Ureter (tissue), 1 donor: ENCODE measurements at regions not wholly inside any gene's neighbourhood (a gene's known extent, or its start where the extent isn't known, plus 50 kb on each side); places are given as distances from the start of the nearest gene placed in this dataset.

ENCODE experiments used
- DNase-seq: peaks from one replicate; pipeline ENCODE4 v3.0.0-alpha.2; 2020; ENCODE audit warnings: low spot score
- donor health status: DM: yes; HTN: yes; CAD: no.

GRCh38 chr3:162302983-162303624 lies 806.5 kb downstream of the OTOL1 start:
- DNase-seq = no peak

- no peak for DNase-seq
Measured at GRCh38 chr3:162317046-162317445, 820.4 kb downstream of the OTOL1 start.

DNA sequence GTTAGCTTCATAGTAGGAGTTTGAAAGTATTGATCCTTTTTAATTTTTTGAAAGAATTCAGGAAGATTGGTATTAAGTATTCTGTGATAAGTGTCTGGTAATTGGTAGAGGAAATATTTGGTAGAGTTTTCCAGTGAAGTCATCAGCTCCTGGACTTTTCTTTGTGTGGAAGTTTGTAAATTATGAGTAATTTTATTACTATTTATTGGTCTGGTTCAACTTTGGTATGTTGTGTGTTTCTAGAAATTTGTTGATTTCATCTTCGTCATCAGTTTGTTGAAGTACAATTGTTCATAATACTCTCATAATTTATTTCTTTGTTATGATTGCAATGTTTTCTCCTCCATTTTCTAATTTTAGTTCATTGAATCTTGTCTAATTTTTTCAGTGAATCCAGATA lies 832.0 kb downstream of the OTOL1 start:
- no peak for DNase-seq

- DNase-seq = no peak
Measured at GRCh38 chr3:162329514-162329913, 832.9 kb downstream of the OTOL1 start.

GRCh38 chr3:162332344-162332743 lies 835.7 kb downstream of the OTOL1 start:
- DNase-seq = no peak

DNA sequence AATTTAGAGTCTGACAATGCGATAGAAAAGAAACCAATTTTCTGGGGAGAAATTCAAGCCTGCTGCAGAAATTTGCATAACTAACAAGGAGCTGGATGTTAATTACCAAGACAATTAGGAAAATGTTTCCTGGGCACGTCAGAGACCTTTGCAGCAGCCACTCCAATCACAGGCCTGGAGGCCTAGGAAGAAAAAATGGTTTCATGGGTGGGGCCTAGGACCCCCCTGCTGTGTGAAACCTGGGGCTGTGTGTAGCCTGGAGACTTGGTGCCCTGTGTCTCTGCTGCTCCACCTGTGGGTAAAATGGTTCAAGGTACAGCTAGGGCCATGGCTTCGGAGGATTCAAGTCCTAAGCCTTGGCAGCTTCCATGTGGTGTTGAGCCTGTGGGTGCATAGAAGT lies 837.9 kb downstream of the OTOL1 start:
- DNase-seq = no peak

- DNase-seq = no peak
Measured at GRCh38 chr3:162337630-162338029, 841.0 kb downstream of the OTOL1 start.

GRCh38 chr3:162338514-162338913 lies 841.9 kb downstream of the OTOL1 start:
- DNase-seq = no peak

DNA sequence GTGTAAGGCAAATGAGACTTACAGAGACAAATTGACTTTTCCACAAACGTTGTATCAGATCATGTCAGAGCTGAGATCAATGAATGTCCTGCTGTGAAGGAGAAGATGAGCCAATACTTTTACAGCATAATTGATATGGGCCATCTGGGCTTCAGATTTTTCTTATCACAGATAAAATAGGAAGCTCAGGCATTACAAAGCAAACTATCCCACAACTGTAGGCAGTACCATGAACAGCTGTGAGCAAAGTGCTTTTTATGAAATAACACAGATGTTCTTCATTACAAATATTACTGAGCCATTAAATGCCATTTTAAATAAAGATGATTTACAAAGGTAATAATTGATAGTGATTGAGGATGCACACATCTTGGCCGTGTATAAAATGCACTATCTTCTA lies 852.3 kb downstream of the OTOL1 start:
- no peak for DNase-seq

DNA sequence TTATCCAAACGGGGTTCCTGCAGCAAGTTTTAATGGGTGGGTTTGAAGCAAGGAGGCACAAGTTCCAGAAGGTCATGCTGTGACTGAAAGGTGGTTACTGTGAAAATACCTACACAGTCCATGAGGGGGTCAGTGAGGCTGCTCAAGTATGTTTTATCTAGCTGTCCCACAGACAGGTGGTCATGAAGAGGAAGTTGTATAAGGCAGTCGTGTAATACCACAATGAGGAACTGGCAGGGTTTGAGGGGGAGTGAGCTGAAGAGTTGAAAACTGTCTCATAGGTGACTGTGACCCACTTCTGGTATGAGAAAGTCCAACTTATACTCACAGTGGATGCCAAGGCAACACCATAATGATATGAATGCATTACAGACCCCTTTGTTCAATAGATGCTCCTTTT lies 856.8 kb downstream of the OTOL1 start:
- DNase-seq = no peak

- DNase-seq = no peak
Measured at GRCh38 chr3:162354356-162354755, 857.7 kb downstream of the OTOL1 start.

DNA sequence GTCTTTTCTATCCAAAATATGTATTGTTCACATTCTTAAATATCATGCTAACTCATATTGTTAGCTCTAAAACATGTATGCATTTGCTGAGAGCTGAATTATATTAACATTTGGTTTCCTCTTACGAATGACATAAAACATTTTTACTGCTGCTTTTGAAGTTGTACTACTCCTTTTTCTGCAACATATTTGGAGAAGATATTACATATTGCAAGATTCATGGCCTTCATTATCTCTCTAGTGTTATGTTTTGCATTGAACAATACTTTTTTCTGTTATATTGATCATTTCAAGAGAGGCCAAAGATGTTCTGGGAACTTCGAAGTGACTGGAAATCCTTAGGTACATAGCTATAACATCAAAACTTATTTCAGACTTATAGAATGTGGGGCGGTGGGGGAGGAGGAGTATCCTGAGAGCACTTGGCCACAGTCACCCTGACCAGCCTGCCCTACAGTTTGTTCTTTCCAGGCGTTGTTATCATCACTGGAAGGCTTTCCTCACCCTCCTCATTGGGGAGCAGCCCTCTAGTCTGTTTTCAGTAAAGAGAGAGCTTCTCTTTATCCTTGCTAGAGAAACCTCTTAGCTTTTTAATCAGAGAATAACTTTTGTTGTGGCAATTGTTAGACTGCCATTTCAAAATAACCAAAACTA lies 868.6 kb downstream of the OTOL1 start:
- no peak for DNase-seq

- DNase-seq = no peak
Measured at GRCh38 chr3:162366166-162366766, 869.7 kb downstream of the OTOL1 start.

DNA sequence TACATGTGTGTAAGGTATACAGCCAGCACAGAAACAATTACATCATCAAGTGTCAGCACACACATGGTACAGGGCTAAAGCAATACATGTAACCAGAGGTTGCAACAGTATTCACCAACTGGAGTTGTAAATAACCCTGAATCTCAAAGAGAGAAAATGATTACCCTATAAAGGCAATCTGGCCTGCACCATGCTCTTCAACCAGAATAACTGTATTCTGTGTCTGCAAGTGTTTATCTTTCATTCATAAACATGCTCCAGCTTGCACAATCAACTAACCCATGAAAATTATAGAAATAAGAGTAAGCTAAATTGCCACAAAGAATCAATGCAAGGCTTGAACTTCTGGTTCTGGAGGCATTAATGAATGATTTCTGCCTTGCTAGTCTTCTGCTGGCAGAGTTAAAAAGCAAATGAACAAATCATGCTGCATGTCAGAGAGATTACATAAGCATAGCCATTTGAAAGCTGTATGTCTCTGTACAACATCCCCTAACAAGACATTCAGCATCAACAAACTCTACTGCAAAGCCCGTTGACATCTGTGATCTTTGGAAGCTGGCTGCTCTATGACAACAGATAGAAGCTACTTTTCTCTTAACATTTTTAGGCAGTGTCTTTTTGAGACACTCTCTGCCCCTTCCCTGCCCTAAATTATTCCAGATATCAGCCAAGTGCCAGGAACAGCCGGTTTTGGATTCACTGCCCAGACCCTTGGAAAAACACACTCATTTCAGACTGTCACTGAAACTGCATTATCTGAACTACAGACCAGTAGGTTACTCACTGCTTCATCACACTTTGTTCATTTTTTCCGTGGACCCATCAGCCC lies 871.0 kb downstream of the OTOL1 start:
- DNase-seq = no peak

DNA sequence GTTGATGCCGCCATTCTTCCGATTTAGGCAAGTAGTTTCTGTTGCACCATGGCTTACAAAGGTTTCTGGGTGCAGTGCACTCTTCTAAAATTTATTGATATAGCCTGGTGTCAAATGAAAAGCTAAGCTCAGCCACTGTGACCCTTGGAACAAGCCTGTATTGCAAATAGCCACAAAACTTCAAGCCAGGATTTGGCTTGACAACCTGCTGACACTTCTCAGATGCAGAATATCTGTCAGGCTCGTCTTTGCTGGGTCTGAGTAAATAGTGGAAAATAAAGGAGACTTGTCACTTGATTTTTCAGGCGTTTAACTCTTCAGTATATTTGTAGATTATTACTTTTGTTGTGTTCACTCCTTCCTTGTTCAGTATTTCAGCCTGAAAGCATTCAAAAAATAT lies 871.8 kb downstream of the OTOL1 start:
- no peak for DNase-seq

DNA sequence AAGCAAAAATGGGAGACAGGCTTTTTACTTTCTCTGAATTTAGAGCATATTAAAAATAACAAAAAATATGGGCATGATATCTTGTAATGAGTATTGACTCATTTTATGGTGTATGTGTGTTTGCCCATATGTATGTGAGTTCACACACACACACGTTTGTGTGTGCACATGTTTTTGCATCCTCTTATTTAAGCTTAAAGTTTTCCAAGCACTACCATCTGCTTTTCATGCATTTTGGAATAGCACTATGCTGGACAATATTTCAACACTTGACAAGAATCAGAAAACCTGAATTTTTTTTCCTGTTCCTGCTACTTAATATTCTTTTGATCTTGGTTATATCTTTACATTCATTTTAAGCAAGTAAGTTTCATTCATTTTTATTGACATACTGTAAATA lies 872.7 kb downstream of the OTOL1 start:
- no peak for DNase-seq

- DNase-seq = no peak
Measured at GRCh38 chr3:162370141-162370540, 873.5 kb downstream of the OTOL1 start.

- no peak for DNase-seq
Measured at GRCh38 chr3:162376761-162377160, 880.2 kb downstream of the OTOL1 start.

GRCh38 chr3:162377608-162378007 lies 881.0 kb downstream of the OTOL1 start:
- DNase-seq = no peak

DNA sequence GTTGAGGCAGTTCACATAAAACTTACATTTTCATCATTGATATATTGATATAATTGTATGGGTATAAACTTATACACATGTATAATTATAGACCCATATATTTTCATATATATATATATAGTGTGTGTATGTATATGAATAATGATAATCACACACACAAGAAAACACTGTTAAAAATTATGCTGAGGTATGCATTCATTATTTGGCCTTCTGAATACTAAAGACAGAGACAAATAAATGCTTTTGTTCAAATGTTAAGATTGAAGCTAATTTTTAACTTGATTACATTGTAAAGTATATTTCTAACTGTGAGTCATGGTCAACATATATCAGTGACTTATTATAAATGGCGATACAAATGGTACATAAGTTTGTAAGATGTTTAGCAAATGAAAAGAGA lies 888.8 kb downstream of the OTOL1 start:
- no peak for DNase-seq

DNA sequence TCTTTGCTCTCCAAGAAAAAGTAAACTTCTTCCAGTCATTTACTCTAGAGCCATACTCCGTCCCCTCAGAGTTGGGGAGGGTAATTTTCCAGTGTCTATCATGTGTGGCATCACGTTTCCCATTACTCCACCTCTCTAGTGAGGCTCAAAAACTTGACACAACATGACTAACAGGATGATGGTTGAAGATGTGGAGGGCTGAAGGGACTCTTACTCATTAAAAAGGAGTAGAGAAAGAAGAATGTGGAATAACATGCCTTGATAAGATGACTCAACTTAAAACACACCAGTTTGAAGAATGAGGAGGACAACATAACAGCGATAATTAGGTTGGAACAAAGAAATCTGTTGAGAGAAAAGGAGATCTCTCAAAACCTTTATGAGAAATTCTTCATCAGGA lies 894.3 kb downstream of the OTOL1 start:
- DNase-seq = no peak

- DNase-seq = no peak
Measured at GRCh38 chr3:162391301-162391700, 894.7 kb downstream of the OTOL1 start.

GRCh38 chr3:162395496-162395895 lies 898.9 kb downstream of the OTOL1 start:
- no peak for DNase-seq
